ENCODE measurements at regions not wholly inside any gene's neighbourhood (a gene's known extent, or its start where the extent isn't known, plus 50 kb on each side); places are given as distances from the start of the nearest gene placed in this dataset.

DNA sequence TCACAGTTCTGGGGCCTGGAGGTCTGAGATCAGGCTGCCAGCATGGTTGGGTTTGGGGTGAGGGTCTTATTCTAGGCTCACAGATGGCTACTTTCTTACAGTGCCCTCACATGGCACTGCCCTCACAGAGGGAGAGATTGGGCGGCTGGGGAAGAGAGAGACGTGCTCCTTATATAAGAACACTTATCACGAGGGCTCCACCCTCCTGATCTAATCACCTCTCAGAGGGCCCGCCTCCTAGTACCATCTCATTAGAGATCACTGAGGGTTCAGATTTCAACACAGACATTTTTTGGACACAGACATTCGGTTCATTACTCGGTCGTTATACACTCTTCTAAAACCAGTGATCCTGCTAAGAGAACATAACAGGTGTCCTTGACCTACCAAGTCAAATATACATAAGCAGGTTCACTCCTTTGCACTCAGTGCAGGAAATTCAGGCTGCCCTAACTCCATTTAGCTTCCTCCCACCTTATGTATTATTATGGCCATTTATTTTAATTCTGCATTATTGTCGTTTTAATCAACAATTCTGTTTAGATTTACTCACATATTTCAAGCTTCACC, 121.7 kb downstream of the ICE1 start:
- DNase-seq (ENCODE audit: low spot score), result no peak

DNA sequence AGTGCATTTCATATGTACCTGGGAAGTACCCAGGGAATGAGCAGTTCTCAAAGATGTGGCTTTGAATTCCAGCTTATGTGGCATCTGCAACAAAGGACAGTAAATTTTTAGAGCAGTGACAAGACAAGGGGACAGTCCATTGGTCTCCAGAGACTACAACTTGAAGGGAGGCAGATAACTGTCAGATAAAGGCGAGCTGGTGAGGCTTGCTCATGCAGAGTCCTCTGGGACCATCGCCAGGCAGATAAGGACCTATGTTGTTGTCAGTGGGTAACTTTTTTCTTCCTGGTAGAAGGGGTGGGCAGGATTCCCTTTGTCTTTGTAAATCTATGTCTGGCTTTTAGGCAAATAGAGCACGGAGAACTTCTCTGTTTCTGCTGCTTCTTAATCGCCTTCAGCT, 120.2 kb downstream of the ICE1 start:
- no peak for DNase-seq (ENCODE audit: low spot score)

DNA sequence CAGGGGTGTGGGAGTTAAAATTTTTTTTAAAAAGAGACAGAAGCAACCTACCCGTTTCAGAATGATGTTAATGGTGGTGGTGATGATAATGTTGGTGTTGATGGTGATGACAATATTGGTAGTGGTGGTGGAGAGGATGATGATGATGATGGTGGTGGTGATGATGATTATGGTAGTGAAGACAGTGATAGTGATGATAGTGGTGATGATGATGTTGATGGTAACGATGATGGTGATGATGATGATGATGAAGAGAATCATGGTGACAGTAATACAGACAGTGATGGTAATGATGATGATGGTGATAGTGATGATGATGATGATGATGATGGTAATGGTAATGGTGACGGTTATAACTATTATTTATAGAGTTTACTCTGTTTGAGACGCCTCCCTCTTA, 117.6 kb downstream of the ICE1 start:
- DNase-seq (ENCODE audit: low spot score), result no peak
